GM19452 (cell line): ENCODE measurements at regions not wholly inside any gene's neighbourhood (a gene's known extent, or its start where the extent isn't known, plus 50 kb on each side); places are given as distances from the start of the nearest gene placed in this dataset.
"Not testable (repeated sequence)": the region's sequence is repeated elsewhere in the genome, so short reads cannot be mapped to it uniquely, and the experiment has no call there.

Experiments
- ATAC-seq: cut with Tn5 transposase; IDR thresholded peaks from one replicate; pipeline ENCODE4 v1.9.1; 2021; ENCODE audit not compliant: unreplicated experiment

DNA sequence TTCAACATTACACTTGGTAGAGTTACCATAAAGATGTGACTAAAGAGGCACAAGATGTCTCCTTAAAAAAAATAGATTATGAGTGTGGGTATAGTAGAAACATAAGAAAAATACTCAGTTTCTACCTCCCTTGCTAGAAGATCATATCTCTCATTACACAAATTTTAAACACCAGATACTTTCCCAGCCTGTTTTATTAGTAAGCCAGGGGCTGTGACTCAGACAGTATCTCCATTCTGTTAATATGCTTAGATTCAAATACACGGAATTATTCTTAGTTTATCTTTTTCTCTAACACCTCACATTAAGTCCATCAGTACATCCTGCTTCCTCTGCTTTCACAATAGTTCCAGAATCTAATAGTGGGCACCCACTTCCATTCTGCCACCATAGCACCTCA, 561.8 kb upstream of the ADAMTS5 start:
- ATAC-seq: no peak

DNA sequence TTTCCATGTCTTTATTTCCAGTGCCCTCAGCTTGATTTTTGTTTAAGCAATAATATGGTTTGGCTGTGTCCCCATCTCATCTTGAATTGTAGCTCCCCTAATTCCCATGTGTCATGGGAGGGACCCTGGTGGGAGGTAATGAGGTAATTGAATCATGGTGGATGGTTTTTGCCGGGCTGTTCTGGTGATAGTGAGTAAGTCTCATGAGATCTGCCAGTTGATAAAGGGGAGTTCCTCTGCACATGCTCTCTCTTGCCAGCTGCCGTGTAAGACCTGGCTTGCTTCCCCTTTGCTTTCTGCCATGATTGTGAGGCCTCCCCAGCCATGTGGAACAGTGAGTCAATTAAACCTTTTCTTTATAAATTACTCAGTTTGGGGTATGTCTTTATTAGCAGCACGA, 559.6 kb upstream of the ADAMTS5 start:
- ATAC-seq: no peak

- ATAC-seq: no peak
These were observed 558.9 kb upstream of the ADAMTS5 start for GRCh38 chr21:27525780-27526179.

DNA sequence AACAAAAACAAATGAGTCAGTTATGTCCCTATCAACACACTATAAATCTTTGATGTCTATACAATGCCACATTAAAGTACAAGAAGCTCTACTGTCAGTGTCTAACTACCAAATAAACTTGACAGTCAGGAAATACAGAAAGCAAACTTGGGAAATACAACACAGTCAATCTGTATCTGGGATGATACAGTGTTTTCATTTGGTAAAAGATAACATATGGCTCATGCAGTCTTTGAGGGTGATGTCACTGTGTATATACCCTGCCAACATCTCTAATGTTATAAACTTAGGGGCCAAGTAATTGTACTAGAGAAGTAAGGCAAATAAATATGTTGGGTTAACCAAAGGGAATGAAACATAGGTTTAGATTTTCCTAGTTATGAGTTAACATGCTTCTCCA, 552.5 kb upstream of the ADAMTS5 start:
- no peak for ATAC-seq

DNA sequence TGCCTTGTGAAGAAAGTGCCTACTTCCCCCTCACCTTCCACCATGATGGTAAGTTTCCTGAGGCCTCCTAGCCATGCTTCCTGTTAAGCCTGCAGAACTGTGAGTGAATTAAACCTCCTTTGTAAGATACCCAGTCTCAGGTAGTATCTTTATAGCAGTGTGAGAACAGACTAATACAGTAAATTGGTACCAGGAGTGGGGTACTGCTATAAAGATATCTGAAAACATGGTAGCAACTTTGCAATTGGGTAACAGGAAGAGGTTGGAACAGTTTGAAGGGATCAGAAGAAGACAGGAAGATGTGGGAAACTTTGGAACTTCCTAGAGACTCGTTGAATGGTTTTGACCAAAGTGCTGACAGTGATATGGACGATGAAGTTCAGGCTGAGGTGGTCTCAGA, 550.3 kb upstream of the ADAMTS5 start:
- ATAC-seq: not testable (repeated sequence)

GRCh38 chr21:27515676-27516075, 548.8 kb upstream of the ADAMTS5 start:
- no peak for ATAC-seq

- no peak for ATAC-seq
These were observed 546.9 kb upstream of the ADAMTS5 start for GRCh38 chr21:27513825-27514224.

- ATAC-seq: no peak
These were observed 546.1 kb upstream of the ADAMTS5 start for GRCh38 chr21:27513016-27513415.

DNA sequence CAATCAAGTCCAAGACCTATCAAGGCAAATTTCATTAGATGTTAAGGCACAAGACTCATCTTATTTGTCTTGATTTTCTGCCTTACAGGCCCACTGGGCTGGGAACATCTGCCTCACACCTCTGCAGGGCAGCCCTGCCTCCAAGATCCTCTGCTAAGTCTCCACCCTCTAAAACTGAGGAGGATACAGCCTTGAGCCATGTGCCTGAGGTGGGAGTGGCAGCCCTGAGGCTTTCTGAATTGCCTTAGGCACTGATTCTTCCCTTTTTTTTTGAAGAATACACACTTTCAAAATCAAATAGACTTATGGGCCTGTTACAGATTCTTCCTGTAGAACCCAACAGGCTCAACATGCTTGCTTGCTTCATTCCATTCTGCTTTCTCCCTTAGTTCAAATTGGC, 544.3 kb upstream of the ADAMTS5 start:
- ATAC-seq: no peak

- no peak for ATAC-seq
These were observed 540.8 kb upstream of the ADAMTS5 start for GRCh38 chr21:27507695-27508094.

GRCh38 chr21:27505516-27505915, 538.6 kb upstream of the ADAMTS5 start:
- ATAC-seq: no peak

DNA sequence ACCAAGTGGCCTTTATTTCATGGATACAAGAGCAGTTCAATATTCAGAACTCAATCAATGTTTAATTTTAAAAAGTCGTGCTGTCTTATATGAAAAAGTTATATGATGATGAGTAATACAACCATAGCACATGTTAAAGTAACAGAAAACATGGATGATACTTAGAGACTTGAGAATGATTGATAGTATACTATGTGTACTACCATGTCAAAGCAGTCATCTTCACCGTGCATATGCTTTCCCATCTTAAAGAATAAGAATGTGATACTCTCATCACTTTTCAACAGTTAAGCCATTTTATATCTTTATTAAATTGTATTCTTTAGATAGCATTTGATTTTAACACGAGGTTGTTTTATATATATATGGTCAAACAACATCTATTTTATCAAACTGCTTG, 535.9 kb upstream of the ADAMTS5 start:
- no peak for ATAC-seq

DNA sequence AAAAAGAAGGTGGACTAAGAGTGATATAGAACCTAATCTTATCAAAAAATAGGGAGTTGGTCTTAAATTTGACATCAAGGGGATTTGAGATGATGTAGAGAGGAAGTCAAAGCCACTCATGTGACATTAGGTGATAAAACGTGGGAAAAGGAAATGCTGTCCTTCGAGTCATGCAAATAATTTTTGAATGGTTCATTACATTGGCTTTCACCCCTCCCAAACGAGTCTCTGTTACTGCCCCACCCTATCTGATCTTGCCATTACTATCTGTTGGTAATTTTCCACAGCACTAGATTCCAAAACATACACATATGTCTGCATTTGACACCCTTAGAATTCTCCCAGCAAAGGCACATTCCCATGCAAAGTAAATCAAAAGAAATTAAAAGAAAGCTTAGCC, 531.1 kb upstream of the ADAMTS5 start:
- ATAC-seq: no peak

DNA sequence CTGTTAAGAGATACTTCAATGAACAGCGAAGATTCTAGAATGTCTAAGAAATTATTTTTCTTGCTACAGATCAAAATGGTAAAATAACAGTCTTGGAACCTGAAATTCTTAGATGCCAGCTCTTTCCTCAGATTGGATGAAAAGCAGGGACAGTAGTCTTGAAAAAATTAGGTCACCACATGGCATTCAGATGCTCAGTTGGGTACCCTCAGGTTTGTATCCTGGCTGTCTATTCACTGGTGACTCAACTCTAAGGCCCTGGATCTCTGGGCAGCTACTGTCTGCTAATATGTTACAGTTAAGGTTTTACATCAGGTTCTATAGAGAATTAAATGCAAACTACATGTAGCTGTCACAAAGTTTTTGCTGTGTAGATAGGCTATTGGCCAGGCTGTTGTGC, 528.9 kb upstream of the ADAMTS5 start:
- no peak for ATAC-seq

GRCh38 chr21:27493542-27493941, 526.7 kb upstream of the ADAMTS5 start:
- no peak for ATAC-seq

DNA sequence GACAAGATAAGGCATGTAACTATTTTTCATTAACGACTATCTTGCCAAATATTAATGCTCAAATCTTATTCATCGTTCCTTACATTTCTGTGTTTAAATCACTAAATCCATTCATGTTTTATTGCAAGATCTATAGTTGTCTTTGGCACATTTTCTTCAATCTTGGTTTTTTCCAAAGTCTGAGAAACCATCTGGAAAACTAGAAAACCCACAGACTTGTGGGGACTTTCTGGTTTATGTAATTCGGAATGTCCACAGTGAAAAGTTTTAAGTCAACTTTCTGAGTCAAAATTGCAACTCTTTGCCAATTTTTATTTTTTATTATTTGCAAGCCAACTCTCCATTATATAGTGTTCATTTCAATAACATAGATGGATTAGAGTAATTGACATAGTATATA, 520.8 kb upstream of the ADAMTS5 start:
- ATAC-seq: no peak

DNA sequence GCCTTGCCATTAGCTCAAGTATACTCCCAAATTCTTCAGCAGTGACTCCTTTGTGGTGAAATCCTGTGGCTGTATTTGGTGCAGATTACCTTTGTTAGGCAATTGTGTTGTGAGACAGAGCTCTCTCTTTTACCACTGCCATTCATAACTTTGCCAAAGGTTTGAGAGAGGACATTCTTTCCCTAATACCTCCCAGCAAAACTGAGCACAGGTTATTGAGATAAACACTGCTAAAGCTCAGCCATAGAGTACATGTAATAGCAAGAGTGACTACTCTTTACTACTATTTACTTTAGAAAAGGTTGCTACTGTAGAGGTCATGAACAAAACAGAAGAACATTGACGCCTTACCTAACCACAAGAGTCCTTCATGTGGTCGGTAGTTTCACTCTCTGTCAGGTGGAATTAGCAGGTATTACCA, 514.0 kb upstream of the ADAMTS5 start:
- ATAC-seq: no peak

- no peak for ATAC-seq
These were observed 510.4 kb upstream of the ADAMTS5 start for GRCh38 chr21:27477296-27477695.

- no peak for ATAC-seq
These were observed 509.8 kb upstream of the ADAMTS5 start for GRCh38 chr21:27476696-27477095.

DNA sequence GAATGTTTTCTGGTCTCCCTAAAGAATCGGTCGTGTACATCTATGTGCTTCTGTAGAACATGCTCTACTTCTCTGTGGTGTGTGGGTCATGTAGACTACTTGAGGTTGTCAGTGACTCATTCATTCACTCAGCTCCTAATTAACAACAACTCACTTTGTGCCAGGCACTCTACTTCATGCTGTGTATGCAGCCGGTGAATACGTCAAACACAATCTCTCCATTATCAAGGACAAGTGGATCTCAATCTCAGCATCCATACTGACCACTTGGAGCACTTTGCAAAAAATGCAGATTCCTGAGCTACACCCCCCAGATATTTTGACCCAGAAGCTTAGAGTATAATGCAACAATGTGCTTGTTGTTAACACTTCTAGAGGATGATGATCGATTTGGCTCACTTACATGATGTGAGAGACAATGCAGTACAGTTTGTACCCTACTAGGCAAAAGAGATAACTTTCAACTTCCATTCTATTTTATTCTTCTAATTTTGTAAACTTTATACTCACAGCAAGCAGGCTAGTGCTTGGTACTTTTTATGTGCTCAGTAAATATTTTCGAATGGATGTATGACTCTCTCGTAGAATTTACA, 508.6 kb upstream of the ADAMTS5 start:
- ATAC-seq: no peak

DNA sequence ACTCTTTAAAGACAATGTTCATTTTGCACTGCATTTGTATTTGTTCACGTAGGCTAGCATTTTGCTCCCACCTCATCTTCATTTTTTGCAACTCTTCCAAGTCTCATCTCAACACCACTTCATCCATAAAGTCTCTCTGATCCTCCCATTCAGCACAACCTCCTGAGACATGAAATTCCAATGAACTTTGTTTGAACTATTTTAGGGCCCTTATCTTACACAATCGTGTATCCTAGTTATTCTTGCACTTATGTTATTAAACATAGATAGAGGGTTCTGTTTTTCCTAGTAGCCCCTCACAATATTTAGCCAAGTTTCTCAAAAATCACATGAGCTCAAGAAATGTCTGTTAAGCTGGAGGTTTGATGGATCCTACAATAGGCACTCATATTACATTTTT, 500.5 kb upstream of the ADAMTS5 start:
- ATAC-seq: no peak

DNA sequence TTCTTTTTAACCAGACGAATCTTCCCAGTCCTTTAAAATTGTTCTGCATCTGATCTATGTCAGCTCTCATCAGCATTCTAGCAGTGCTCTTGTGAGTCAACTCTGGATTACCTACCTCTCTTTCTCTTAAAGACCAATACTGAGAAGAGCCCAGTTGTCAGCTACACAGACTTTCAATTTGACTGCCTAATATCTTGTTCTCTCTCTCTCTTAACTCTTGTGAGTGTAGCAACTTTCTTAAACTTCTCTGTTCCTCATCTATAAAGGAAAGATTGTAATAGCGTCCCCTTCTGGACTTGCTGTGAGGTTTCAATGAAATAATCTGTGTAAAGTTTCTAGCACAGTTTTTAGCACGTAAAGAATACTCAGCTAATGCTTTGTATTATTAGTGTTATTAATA, 499.3 kb upstream of the ADAMTS5 start:
- ATAC-seq: no peak

DNA sequence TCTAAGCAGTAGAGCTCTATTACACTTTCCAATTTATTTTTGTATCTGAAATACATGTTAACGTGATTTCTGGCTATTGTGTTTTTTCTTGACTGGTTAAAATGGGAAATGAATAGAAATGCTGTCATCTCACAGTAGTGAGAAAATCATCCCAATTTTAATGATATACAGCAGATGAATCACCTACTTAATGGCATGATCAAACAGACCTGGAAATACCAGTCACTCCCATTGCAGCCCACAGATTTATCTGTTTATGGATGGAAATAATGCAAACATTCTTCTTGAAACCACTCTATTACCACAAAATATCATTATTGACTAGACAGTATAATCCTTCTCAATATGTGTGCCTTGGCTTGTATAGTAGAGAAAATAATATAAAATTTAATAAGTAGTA, 497.8 kb upstream of the ADAMTS5 start:
- no peak for ATAC-seq

GRCh38 chr21:27462726-27463125, 495.8 kb upstream of the ADAMTS5 start:
- ATAC-seq: no peak
